Fibroblast of peridontal ligament (primary cell): ENCODE measurements at regions not wholly inside any gene's neighbourhood (a gene's known extent, or its start where the extent isn't known, plus 50 kb on each side); places are given as distances from the start of the nearest gene placed in this dataset.
A peak's percentile ranks its signal among the peaks of the same experiment; 100 is the strongest.

Experiments
- DNase-seq: peaks from one replicate; pipeline ENCODE4 v3.0.0-alpha.2; 2010; ENCODE audit errors: extremely low read depth

DNA sequence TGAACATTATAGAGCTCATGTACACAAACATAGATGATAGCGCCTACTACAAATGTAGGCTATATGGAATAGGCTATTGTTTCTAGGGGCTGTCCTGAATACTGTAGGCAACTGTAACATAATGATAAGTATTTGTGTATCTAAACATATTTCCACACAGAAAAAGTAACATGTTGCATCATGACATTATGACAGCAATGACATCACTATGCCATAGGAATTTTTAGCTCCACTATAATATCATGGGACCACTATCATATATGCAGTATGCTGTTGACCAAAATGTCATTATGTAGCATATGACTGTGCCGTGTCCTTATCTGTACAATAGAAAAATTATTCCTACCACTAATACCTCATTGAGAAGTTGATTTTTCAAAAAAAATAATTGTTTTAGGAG, 96.7 kb upstream of the SSTR1 start:
- no peak for DNase-seq

DNA sequence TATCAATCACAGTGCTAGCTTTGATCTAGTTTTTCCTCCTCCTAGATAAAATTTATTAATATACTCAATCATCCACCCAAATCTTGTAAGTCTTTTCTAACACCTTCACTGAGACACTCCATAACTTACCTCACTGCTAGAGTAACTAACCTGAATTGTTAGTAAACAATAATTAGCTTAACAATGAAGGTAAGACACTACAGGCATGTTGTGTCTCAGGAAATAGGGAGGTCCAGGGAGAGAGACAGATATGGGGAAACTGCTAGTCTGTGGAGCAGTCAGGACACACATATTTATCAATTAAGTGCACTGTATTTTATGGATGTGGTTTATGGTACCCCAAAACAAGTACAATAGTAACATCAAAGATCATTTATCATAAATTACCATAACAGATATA, 94.2 kb upstream of the SSTR1 start:
- DNase-seq = no peak

DNA sequence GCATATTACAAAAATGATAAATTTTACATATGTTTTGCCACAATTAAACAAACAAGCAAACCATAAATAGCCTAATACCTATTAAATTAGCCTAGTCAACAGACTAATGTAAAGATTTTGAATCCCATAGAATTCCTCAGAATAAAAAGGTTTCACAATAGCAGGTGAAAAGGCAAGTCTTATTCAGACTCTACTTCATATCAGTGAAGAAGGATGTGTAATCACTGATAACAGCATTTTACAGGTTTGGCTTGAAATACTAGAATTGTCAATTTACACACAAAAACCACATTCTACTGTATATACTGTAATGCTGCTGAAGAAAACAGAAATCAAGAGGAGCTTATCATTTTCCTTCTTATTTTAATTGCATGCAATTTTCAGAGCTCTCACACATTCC, 90.8 kb upstream of the SSTR1 start:
- no peak for DNase-seq

DNA sequence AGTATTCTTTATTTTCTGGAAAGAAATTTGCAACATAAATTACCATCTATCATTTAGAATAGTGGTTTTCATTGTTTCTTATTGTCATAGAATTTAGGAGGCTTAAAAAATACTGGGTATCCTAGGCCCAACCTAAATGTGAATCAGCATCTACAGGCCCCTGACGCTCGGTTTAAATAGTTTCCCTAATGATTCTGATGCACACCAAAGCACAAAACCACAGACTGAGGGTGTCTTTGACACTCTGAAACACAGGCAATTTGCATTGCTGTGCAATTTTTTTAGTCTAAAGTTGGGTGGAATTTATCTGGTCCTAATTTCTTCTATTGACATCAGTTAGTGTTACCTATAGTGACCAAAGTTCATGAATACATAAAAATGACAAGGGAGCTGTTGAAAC, 87.6 kb upstream of the SSTR1 start:
- DNase-seq = no peak

DNA sequence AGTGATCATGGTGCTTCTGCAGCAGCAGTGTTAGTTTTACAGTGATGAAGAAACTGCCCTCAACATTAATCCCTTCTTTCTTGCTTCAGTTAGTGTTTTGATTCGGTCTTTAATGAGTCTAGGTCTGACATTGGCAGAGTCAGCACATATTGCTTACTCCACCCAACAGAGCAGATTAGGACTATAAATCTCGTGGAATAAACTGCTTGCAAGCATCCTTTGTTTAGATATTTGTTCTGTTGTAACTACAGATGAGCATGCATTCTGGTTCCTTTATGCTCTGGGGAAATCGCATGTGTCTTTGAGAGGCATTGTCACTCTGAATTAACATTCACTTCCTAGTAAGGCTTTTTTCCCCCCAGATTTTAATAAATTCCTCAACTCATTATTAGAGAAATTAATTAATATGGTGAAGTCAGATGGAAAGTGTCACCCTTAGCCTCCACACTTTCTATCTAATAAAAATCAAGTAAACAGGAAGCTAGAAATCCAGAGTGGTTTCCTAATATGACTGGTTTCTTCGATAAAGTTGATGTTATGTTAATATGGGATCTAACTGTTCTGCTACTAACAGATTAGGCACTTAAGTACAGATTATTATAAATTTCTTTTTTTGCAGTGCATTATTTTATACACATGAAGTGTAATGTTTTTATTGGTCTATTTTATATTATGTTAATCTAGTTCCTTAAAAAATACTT, 86.2 kb upstream of the SSTR1 start:
- no peak for DNase-seq

DNA sequence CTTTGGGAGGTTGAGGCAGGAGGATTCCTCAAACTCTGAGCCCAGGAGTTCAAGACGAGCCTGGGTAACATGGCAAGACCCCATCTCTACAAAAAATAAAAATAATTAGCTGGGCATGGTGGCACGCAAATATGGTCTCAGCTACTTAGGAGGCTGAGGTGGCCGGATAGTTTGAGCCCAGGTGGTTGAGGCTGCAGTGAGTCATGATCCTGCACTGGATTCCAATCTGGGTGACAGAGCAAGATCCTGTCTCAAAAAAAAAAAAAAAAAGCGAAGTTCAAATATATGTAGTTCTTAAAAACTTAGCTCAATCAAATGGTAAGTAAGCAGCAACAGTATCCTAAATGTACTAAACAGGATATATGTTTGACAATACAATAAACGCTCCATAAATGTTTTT, 85.5 kb upstream of the SSTR1 start:
- DNase-seq = no peak

DNA sequence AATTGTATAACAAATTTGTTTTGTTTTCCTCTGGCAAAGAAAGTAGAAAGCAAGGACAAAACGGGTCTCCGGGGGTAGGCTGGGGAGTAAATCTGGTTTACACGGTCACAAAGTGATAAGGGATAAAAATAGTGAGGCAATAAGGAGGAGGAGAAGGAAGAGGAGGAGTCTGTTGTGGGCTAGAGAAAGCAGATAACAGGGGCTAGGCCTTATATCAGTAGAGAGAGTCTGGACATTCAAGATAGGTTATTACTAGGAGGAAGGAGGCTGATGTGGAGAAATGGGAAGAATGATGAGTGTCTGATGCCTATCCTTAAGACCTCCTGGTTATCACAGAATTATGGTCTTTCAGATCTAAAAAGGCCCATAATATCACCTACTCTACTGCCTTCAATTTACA, 83.2 kb upstream of the SSTR1 start:
- no peak for DNase-seq

DNA sequence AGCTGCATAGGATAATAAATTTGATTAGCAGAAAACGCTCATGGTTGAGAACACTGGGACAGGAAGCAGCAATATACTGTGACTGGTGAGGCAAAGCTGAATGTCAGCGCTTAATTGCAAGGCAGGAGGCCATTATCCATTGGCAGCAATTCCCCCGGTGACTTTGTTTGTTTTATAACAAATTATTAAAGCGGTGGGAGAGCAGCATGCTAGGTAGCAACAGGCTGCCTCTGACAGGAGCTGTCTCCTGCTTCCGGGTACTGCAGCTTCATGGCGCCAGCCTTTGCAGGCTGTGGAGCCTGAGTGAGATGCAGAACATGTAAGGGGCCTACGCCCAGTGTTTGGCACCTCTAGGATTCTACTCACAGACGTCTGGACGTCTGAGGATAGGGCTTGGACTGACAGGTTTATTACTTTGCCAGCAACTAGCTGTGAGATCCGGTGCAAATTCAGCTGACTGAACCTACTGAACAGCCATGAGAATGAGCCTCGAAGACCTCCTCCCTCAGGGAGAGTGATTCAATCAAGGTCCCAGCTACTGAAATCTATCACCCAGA, 82.1 kb upstream of the SSTR1 start:
- no peak for DNase-seq

DNA sequence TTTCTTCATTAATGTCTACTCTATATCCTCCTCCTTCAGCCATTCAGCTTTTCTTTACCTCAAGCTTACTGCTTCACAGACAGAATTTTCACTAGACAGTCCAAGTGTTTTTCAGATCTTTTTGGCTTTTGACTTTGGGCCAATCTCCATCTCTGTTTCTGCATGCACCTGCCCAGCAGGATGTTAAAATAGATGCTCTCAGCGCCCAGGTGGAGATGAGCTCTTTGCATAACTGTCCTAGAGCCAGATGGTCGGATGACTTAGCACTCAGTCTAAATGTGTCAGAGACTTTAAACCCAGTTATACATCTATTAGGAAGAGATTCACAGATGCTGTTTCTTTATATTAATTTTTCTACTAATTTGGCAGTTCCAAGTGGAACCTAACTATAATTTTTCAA, 80.3 kb upstream of the SSTR1 start:
- DNase-seq = no peak

DNA sequence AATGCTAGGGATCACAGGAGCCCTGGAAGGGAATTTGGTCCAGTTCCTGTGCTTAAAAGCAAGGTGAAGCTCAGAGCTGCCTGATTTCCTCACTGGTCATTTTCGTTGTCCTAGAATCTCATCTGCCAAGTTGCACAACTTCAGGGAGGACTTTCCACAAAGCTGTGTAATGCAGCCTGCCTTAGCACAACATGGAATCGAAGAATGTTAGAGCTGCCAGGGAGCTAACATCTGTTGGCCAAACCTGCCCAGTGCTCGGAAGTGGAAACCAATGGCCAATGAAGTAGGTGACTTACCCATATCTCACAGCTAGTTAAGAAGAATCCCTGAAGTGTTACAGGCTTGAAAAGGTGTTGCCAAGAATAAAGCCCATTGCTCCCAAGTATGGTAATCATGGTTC, 79.9 kb upstream of the SSTR1 start:
- peak; percentile 13 for DNase-seq

DNA sequence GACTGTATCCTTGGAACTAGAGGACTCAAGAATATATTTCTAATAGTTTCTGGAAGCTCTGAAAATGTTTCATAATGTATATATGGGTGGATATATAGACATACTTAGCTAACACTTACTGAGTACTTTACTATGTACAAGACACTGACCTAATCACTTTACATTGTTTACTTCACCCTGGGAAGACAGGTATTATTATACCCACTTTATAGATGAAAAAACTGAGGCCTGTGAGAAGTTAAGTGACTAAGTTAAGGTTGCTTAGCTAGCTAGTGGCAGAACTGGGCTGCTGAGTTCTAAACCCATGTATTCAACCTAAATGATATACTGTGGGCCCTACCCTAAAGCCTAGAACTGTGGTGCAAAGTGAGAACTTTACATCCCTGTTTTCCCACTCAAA, 79.1 kb upstream of the SSTR1 start:
- no peak for DNase-seq

DNA sequence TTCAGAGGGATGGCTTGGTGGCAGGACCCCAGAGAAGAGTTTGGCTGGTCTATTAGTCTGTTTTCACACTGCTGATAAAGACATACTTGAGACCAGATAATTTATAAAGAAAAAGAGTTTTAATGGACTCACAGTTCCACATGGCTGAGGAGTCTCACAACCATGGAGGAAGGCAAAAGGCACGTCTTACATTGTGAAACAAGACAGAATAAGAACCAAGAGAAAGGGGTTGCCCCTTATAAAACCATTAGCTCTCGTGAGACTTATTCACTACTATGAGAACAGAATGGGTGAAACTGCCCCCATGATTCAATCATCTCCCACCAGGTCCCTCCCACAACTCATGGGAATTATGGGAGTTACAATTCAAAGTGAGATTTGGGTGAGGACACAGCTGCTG, 78.5 kb upstream of the SSTR1 start:
- no peak for DNase-seq

DNA sequence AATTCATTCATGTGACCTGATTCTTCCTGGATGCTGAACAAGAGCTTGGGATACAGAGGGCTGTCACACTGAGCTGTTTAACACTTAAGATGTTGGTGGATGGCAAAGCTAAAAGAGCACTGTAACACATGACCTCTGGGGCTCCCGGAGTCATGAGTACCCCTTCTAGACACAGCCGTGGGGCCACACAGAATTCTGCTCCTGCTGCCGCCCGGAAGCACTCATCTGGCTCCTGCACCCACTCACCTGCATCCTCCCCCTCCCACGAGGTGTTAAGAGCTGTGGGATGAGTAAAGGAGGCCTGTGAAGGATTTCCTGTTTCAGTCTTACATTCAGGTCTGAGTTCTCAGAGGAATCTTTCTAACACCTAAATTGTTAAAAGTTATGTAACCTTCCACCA, 78.0 kb upstream of the SSTR1 start:
- no peak for DNase-seq

DNA sequence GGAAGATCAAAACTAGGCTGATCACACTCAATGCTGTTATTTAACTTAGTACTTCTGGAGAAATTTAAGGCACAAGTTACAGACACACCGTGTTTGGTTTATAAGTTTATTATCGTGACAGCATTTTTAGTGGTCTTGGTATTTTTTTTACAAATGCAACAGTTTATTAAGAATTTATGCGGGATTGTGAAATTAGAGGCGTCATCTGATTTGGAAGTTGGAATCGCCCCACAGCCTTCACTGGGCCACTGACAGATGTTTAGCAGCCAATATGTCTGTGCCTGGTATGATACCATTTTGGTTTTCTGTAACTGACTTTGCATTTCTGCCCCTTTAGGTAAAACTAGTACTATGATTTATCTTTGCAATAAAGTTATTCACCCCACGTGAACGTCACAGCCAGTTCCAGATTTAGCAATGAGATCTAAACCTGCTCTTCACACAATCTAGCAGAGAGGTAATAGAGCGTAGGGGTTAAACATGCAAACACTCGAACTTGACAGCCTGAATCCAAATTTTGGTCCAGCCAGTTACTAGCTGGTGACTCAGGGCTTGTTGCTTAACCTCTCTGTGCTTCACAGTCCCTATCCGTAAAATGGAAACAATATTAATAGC, 73.2 kb upstream of the SSTR1 start:
- DNase-seq = no peak

DNA sequence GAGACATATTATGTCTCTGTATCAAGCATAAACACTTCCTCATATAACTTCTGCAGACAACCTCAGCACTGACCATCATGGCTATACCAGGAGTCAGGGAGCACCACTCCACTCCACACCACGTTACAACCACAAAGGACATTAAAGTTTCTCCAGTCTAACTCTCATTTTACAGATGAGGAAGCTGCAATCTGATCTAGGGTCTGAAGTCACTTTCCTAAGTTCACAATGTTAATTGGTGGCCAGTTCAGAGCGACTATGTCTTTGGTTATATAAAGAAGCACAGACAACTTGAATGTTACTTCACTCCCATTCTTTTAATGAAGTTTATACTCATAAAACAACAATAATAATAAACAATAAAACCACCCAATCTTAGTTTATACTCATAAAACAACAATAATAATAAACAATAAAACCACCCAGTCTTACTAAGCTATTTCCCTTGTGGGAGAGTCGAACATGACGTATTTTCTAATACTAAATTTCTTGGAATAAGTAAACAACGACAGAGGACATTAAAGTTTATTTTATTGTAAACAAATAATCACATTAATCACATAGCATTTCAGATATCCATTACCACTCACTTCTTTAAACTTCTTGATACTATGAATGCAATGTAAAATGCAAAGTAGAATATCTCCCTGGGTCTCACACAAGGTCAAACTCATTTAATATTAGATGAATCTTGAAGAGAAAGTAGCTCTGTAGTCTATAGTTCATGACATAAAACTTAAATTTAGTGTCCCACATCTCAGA, 72.4 kb upstream of the SSTR1 start:
- DNase-seq = no peak

DNA sequence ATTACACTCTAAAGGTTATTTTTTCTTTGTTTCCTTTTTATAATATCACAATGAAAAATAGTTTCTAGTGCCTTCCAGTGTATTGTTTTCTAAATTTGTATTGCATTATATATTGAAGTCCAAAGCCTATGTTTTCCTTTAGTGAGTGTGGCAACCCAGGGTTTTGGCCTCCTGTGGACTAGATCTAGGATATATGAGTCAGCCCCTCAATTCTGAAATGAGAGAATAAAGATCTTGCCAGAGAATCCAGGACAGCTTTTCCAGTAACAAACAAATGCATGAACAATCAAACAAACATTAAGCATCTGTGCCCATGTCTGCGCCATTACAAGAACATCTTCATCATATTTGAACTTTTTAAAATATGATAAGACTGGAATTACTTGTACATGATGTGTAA, 70.7 kb upstream of the SSTR1 start:
- peak; percentile 48 for DNase-seq

DNA sequence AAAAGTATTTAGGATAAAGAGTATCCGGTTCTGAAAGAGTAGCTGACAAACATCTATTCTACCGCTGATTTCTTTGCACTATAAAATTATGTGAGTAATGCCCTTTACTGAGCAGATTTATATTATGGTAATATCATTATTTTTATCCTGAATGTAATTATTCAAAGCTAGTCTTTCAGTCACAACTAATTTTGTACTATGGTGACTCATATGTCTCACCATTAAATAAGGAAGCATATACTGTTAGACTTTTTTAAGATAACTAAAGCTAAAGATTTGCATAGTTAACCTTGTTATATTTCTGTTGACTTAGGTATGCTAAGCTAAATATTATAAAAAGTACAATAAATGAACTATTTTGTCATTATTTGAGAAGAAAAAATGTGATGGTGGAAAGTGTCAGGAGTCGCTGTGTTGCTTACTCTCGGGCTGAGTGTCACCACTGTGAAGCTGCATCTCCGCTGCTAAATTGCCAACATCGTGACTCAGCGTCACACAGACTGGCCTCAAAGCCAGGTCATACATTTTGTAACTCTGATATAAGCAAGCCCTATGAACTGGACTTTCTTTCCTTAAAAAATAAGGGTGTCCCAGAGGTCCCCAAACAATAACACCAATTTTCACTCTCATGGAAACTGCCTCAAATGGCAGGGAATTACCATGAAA, 69.1 kb upstream of the SSTR1 start:
- DNase-seq = no peak

DNA sequence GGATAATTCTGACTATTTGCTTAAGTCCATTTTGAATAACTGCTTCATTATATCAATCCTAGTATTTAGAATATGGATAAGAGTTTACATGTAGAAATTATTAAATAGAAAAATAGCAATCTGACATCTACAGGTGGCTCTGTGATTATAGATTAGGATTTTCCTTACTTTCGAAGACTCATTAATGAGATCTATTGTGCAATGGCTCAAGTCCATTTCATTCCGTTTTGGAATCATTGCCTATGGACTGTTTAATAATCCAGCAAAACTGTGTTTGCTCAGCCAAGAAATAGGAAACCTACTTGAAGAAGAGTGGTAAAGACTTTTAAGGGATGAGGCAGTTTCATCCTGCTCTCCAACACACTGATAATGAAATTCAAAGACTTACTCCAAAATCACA, 67.8 kb upstream of the SSTR1 start:
- DNase-seq = no peak

DNA sequence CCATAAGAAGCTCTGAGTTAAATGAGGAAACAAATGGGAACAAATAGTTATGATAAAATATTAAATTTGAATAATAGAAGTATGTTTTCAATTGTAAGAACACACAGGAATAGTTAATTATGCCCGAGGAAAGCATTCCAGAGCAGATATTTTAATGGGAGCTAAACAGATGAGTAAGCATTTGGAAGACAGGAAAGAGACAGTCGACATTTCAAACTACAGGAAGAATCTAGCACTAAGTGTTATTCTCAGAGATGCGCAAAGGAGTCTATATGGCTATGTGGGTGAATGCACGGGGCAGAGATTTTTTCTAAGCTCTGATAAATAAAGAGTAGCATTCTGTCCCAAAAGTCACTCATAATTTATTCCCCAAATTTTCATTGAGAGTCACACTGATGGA, 64.5 kb upstream of the SSTR1 start:
- DNase-seq = peak; percentile 25

DNA sequence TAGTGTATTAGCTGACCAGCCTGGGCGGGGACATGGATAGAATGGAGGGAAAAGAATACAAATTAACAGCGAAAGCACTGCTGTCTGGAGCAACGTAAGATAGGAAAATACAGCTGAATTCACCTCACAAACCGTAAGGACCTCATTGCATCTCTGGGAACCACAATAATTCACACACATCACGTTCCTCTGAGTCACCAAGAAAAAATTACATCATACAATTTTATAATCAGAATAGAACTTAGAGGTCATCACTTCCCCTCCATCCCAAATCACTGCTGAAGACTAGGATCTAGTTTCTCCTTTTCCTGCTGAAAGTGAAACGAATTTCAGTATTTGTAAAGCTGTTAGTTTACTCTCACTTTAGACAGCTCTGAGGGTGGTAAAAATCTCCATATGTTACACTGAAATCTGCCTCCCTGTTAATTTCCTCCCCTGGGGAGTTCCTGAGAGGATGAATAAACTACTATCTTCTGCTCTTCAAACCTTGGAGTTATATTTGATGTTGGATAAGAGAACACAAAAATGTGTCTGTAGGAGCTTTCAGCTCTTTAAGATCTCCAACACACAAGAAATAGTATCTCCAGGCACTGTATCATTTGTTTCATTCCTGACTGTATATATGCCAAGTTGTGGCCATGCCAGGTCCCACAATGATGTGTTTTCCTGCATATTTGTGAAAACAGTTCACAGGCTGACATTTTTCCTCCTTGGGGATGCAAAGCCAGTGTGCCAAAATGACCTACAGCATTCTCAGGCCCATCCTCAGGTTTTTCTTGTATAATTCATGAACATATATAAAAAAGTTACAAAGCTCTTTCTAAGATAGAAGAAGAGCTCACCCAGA, 63.8 kb upstream of the SSTR1 start:
- DNase-seq = peak; percentile 74

DNA sequence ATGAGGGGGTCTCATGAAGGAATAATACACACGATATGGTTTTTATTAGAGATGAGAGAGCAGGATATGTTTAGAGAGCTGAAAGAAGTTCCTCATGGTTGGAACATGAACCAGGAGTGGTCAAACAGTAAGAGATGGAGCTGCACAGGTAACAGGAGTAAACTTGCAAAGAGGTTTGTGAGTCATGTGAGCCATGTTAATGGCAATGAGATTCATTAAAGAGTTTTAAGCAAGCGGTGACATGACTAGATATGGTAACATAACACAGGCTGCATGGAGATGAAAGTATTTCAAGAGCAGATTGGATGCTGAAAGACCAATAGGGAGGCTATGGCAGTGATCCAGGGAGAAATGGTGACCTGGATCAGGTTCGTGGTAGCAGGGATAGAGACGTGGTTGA, 62.6 kb upstream of the SSTR1 start:
- no peak for DNase-seq

DNA sequence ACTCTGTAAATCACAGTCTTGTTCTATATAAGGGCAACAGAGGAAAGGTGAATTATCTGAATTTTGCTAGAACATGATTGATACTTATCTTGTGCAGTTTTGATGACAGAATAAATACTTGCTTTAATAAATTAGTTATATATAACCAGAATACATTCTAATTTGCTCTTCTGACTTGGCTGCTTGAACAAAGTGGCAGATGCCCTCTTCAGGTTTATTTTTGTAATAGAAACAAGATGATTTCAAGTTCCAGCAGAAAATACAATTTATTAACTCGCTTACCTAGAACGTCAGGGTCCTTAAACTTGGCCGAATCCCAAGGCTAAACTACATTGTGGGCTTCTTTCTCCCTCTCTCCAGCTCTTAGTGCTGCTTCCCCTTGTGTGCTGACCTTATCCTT, 57.6 kb upstream of the SSTR1 start:
- DNase-seq = no peak
